Ishikawa (cell line): ENCODE measurements at regions not wholly inside any gene's neighbourhood (a gene's known extent, or its start where the extent isn't known, plus 50 kb on each side); places are given as distances from the start of the nearest gene placed in this dataset.

ENCODE experiments used
- CEBPB ChIP-seq: IDR thresholded peaks from 2 replicates; pipeline ENCODE4 v1.6.1; 2012
- EP300 ChIP-seq: IDR thresholded peaks from 2 replicates; pipeline ENCODE4 v1.6.1; 2012; ENCODE audit warnings: borderline replicate concordance
- RAD21 ChIP-seq: IDR thresholded peaks from 2 replicates; pipeline ENCODE4 v1.6.1; 2012; ENCODE audit warnings: low read depth
- YY1 ChIP-seq: IDR thresholded peaks from 2 replicates; pipeline ENCODE4 v1.6.1; 2012; ENCODE audit warnings: low read depth
- TF ChIP-seq, protein P1 (sequence below): IDR thresholded peaks from 2 replicates; pipeline ENCODE4 v1.6.1; 2012

DNA sequence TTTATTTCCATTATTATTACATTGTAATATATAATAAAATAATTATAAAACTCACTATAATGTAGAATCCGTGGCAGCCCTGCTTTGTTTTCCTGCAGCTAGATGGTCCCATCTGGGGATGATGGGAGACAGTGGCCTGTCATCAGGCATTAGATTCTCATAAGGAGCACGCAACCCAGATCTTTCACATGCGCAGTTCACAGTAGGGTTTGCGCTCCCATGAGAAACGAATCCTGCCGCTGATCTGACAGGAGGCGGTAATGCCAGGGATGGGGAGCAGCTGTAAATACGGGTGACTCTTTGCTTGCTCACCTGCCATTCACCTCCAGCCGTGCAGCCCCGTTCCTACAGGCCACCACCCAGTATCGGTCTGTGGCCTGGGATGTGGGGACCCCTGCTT, 1879.3 kb upstream of the WWC1 start:
- TF ChIP-seq, protein P1, sequence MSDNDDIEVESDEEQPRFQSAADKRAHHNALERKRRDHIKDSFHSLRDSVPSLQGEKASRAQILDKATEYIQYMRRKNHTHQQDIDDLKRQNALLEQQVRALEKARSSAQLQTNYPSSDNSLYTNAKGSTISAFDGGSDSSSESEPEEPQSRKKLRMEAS = no peak
- TF ChIP-seq CEBPB = no peak
- no peak for TF ChIP-seq RAD21
- TF ChIP-seq YY1 = no peak
- no peak for TF ChIP-seq EP300
